Type B pancreatic cell (in vitro differentiated cells): ENCODE measurements at regions not wholly inside any gene's neighbourhood (a gene's known extent, or its start where the extent isn't known, plus 50 kb on each side); places are given as distances from the start of the nearest gene placed in this dataset.
A peak's percentile ranks its signal among the peaks of the same experiment; 100 is the strongest.

Experiments used
- DNase-seq: peaks from one replicate; pipeline ENCODE4 v3.0.0; 2021; ENCODE audit warnings: mixed read lengths; ENCODE audit not compliant: unreplicated experiment; ENCODE audit errors: extremely low spot score
- H3K27ac Mint-ChIP-seq: 2 replicates; pipeline ENCODE4 v1.8.0; 2021; ENCODE audit warnings: mild to moderate bottlenecking, mixed read lengths
- H3K27me3 Mint-ChIP-seq: 2 replicates; pipeline ENCODE4 v1.8.0; 2021; ENCODE audit warnings: mixed read lengths
- H3K36me3 Mint-ChIP-seq: 2 replicates; pipeline ENCODE4 v1.8.0; 2021; ENCODE audit warnings: mixed read lengths
- H3K4me1 Mint-ChIP-seq: one replicate; pipeline ENCODE4 v1.8.0; 2021; ENCODE audit warnings: mixed read lengths; ENCODE audit not compliant: unreplicated experiment
- H3K4me3 Mint-ChIP-seq: 2 replicates; pipeline ENCODE4 v1.8.0; 2021; ENCODE audit warnings: mild to moderate bottlenecking, mixed read lengths
- H3K9me3 Mint-ChIP-seq: 2 replicates; pipeline ENCODE4 v1.8.0; 2021; ENCODE audit warnings: mixed read lengths
- TF ChIP-seq, protein P1 (sequence below): fragments of 200-600 bp; sonication (generic); conservative IDR thresholded peaks from 2 replicates; pipeline ENCODE4 v1.5.0; 2021; ENCODE audit warnings: antibody characterized with exemption, mild to moderate bottlenecking

DNA sequence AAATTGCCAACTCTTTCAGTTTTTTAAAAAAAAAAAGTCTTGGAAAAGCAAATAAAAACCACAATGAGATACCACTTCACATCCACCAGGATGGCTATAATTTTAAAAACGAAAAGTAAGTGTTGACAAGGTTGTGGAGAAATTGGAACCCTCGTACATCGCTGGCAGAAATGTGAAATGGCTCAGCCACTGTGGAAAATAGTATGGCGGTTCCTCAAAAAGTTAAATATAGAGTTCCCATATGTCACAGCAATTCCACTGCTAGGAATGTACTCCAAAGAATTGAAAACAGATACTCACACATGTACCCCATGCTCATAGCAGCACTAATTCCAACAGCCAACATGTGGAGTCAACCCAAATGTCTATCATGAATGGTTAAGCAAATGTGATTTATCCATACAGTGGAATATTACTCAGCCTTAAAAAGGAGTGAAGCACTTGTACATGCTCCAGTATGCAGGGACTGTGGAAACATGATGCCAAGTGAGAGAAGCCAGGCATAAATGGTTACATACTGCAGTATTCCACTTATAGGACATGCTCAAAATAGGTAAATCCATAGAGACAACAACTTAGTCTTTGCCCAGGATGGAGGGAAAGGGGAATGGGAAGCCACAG, 73.8 kb upstream of the PCSK6 start:
- TF ChIP-seq, protein P1, sequence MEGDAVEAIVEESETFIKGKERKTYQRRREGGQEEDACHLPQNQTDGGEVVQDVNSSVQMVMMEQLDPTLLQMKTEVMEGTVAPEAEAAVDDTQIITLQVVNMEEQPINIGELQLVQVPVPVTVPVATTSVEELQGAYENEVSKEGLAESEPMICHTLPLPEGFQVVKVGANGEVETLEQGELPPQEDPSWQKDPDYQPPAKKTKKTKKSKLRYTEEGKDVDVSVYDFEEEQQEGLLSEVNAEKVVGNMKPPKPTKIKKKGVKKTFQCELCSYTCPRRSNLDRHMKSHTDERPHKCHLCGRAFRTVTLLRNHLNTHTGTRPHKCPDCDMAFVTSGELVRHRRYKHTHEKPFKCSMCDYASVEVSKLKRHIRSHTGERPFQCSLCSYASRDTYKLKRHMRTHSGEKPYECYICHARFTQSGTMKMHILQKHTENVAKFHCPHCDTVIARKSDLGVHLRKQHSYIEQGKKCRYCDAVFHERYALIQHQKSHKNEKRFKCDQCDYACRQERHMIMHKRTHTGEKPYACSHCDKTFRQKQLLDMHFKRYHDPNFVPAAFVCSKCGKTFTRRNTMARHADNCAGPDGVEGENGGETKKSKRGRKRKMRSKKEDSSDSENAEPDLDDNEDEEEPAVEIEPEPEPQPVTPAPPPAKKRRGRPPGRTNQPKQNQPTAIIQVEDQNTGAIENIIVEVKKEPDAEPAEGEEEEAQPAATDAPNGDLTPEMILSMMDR = no peak
- no peak for DNase-seq
- Mint-ChIP-seq H3K27me3 (peaks cover 22% of the 10 kb centered on the region), H3K36me3 (no peaks in the 10 kb centered on the region), H3K4me1 (no peaks in the 10 kb centered on the region), H3K27ac (no peak overlapping the region), H3K9me3 (no peaks in the 10 kb centered on the region), H3K4me3 (no peak overlapping the region)

DNA sequence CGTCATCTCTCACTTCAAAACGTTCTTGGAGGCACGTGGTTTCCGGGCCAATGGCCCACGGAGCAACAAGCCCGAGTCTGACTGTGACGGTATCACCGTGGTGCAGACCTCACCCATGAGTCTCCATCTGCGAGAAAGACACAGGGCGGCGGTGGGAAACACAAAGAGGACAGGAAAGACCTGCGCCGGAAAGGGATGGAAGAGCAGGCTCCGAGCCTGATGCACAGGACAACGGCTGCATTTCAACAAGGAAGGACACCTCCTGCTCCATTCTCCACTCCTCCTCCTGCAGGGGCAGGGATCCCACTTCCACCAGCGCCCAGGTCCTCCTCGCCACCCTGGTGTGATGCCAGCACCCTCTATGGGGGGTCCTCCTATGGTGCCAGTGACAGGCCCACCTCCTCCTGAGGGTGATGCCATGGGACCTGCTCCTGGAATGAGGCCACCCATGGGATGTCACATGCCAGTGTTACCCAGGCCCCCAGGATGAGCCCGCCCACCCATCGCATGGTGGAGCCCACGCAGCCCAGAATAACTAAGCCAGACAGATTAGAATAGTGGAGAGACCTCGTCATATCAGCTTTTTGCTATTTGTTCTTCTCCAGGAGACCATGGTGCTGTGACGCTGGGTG, 73.0 kb upstream of the PCSK6 start:
- Mint-ChIP-seq H3K9me3 (no peaks in the 10 kb centered on the region), H3K27me3 (peaks cover 22% of the 10 kb centered on the region), H3K27ac (no peak overlapping the region), H3K36me3 (no peaks in the 10 kb centered on the region), H3K4me1 (no peaks in the 10 kb centered on the region), H3K4me3 (no peak overlapping the region)
- DNase-seq = peak; percentile 52
- TF ChIP-seq, protein P1 = no peak

DNA sequence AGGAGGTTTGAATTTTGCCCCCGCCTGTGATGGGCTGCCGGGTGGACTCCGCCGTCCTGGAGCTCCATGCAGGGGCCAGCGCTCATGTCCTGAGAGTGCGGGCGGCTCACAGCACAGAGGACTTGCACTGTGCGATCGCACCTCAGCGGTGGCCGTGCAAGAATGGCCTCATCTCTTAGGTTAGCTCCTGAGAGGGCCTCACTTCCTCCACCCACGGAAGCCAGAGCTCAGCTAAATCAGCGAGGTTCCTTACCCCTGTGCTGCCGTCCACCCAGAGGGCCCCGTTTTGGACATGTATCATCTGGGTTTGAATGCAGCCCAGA, 72.0 kb upstream of the PCSK6 start:
- no peak overlapping the region for H3K4me3 Mint-ChIP-seq
- no peak overlapping the region for H3K27ac Mint-ChIP-seq
- H3K36me3 Mint-ChIP-seq = no peaks in the 10 kb centered on the region
- TF ChIP-seq, protein P1 = no peak
- peaks cover 21% of the 10 kb centered on the region for H3K27me3 Mint-ChIP-seq
- no peaks in the 10 kb centered on the region for H3K9me3 Mint-ChIP-seq
- DNase-seq = peak; percentile 50
- no peaks in the 10 kb centered on the region for H3K4me1 Mint-ChIP-seq

DNA sequence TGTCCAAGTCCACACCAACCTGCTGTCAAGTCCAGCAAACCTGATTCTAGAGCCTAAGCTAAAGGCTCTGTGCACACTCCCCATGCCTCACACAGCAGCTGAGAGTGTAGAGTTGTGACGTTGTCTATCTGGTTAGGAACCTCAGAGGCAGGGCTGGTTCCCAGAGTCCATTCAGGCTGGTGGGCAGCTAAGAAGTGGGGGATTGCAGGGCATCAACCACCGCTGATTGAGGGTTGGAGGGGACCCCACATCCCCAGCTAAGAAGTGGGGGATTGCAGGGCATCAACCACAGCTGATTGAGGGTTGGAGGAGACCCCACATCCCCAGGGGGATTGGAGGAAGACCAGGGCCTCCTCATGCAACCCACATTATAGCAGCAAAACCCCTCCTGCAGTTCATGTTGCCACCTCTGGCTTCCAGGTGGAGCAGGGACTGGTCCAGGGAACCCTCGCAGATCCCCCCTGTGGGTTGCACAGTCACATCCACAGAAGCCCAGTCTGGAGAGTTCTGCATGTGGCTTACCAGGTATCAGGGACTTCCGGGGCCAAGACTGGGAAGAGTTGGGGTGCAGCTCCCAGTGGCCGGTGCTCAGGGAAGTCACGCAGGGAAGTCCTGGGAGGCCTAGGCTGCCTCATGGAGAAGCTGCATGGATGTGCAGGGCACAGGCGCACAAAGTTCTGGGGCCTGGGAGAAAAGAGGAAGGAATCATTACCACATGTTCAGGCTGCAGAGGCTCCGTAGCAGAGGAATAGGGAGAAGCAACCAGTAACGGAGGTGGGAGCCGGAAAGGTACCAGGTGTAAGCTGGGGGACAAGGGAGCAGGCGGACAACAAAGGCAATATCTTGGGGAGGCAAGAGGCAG, 71.4 kb upstream of the PCSK6 start:
- H3K4me1 Mint-ChIP-seq = no peaks in the 10 kb centered on the region
- TF ChIP-seq, protein P1 = no peak
- H3K27ac Mint-ChIP-seq = no peak overlapping the region
- H3K36me3 Mint-ChIP-seq = no peaks in the 10 kb centered on the region
- H3K9me3 Mint-ChIP-seq = no peaks in the 10 kb centered on the region
- peak; percentile 60 for DNase-seq
- H3K4me3 Mint-ChIP-seq = no peak overlapping the region
- peaks cover 20% of the 10 kb centered on the region for H3K27me3 Mint-ChIP-seq

DNA sequence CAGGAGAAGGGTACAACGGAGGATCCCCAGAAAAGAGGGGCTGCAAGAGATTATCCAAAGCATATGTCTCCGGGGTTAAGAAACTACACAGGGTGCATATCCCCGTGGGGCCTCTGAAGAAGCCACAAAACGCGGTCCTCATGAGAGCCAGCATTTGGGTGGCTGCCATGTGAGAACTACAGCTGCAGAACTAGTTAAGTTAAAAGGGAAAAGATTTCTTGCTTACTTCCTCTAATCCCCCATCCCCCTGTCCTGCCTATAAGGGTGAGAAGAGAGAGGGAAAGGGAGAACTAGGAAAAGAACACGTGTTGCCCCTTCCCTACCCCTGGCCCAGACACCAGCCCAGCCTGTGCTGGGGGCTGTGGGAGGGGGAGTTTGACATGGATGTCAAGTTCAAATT, 70.4 kb upstream of the PCSK6 start:
- Mint-ChIP-seq H3K4me3 (no peak overlapping the region), H3K4me1 (no peaks in the 10 kb centered on the region)
- no peak for DNase-seq

More for the DNA sequence above, 70.4 kb upstream of the PCSK6 start:
- Mint-ChIP-seq H3K27ac (no peak overlapping the region), H3K27me3 (peaks cover 21% of the 10 kb centered on the region), H3K36me3 (no peaks in the 10 kb centered on the region), H3K9me3 (no peaks in the 10 kb centered on the region)
- TF ChIP-seq, protein P1 = no peak
